ENCODE measurements at regions not wholly inside any gene's neighbourhood (a gene's known extent, or its start where the extent isn't known, plus 50 kb on each side); places are given as distances from the start of the nearest gene placed in this dataset.

DNA sequence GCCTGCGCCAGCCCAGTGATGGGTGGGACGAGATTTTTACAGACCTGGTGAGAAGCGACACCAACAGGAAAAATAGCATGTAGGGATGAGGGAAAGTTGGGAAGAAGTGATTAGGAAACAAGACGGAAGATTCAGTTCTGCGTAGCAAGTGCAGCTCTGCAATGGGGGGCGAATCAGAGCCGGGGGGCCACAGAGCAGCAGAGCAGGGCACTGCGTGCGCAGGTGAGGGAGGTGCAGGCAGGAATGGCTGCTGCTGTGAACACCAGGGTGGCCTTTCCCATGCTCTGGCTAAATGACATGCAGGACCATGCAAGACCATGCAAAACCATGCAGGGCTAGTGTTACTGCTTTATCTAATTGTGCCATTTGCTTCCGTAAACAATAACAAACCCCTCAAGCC is 442.7 kb upstream of the FRG1 start:
- no peak for TF ChIP-seq EZH2 (IDR thresholded peaks at IDR 0.05; ENCODE audit: low read length, missing control alignments)
- TF ChIP-seq, protein P1, sequence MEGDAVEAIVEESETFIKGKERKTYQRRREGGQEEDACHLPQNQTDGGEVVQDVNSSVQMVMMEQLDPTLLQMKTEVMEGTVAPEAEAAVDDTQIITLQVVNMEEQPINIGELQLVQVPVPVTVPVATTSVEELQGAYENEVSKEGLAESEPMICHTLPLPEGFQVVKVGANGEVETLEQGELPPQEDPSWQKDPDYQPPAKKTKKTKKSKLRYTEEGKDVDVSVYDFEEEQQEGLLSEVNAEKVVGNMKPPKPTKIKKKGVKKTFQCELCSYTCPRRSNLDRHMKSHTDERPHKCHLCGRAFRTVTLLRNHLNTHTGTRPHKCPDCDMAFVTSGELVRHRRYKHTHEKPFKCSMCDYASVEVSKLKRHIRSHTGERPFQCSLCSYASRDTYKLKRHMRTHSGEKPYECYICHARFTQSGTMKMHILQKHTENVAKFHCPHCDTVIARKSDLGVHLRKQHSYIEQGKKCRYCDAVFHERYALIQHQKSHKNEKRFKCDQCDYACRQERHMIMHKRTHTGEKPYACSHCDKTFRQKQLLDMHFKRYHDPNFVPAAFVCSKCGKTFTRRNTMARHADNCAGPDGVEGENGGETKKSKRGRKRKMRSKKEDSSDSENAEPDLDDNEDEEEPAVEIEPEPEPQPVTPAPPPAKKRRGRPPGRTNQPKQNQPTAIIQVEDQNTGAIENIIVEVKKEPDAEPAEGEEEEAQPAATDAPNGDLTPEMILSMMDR (conservative IDR thresholded peaks at IDR 0.05 in 1 of 2, IDR thresholded peaks at IDR 0.05 in 1 of 2; ENCODE audit: low read depth in 1 of 2, low read length in 2 of 2) = no peak
- Histone ChIP-seq H2AFZ (ENCODE audit: low read length) (no peak overlapping the region), H3K36me3 (ENCODE audit: control insufficient read depth, insufficient read depth, low read length) (no peaks in the 10 kb centered on the region), H3K4me3 (replicated peaks in 1 of 4; ENCODE audit: control extremely low read depth in 1 of 4, insufficient read depth in 1 of 4, low read depth in 3 of 4, low read length in 4 of 4) (no peak overlapping the region), H3K27ac (ENCODE audit: insufficient read depth, low read length) (no peak overlapping the region), H3K27me3 (ENCODE audit: control insufficient read depth, insufficient read depth, low read length) (no peaks in the 10 kb centered on the region), H3K9ac (ENCODE audit: insufficient read depth, low read length) (no peak overlapping the region), H4K20me1 (ENCODE audit: control insufficient read depth, extremely low read depth, insufficient read depth, low read length) (no peaks in the 10 kb centered on the region), H3K4me1 (ENCODE audit: control insufficient read depth, extremely low read depth, insufficient read depth, low read length) (no peaks in the 10 kb centered on the region), H3K9me3 (ENCODE audit: control insufficient read depth, insufficient read depth, low read depth, low read length) (no peaks in the 10 kb centered on the region), H3K79me2 (ENCODE audit: control insufficient read depth, insufficient read depth, low read length) (no peaks in the 10 kb centered on the region), H3K4me2 (ENCODE audit: extremely low read depth, insufficient read depth, low read length) (no peak overlapping the region)
- no peak for DNase-seq (ENCODE audit: low read depth in 2 of 2)

DNA sequence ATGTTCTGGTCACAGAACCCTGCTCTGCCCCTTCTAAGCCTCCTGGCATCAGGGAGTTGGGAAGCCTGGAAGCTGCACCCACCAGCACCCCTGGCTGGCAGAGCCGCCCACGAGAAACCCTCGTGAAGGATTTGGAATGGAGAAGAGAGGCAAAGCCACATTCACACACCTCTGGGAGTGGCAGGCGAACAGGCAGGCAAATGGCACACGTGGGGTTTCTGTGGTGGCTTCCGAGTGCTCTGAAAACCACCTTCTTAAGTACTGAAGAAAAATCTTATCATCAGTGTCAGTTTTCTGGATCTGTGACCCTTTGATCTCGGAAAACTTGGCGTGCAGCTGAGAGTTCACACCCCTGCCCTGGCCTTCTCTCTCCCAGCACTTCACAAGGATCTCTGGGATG is 442.2 kb upstream of the FRG1 start:
- DNase-seq (ENCODE audit: low read depth in 2 of 2) = no peak
- no peak overlapping the region for H3K4me3 ChIP-seq (replicated peaks in 1 of 4; ENCODE audit: control extremely low read depth in 1 of 4, insufficient read depth in 1 of 4, low read depth in 3 of 4, low read length in 4 of 4)
- no peaks in the 10 kb centered on the region for H3K79me2 ChIP-seq (ENCODE audit: control insufficient read depth, insufficient read depth, low read length)
- no peaks in the 10 kb centered on the region for H3K9me3 ChIP-seq (ENCODE audit: control insufficient read depth, insufficient read depth, low read depth, low read length)
- no peaks in the 10 kb centered on the region for H4K20me1 ChIP-seq (ENCODE audit: control insufficient read depth, extremely low read depth, insufficient read depth, low read length)
- H3K4me2 ChIP-seq (ENCODE audit: extremely low read depth, insufficient read depth, low read length) = no peak overlapping the region
- H3K27ac ChIP-seq (ENCODE audit: insufficient read depth, low read length) = no peak overlapping the region
- H3K4me1 ChIP-seq (ENCODE audit: control insufficient read depth, extremely low read depth, insufficient read depth, low read length) = no peaks in the 10 kb centered on the region
- TF ChIP-seq EZH2 (IDR thresholded peaks at IDR 0.05; ENCODE audit: low read length, missing control alignments) = no peak
- TF ChIP-seq, protein P1 (conservative IDR thresholded peaks at IDR 0.05 in 1 of 2, IDR thresholded peaks at IDR 0.05 in 1 of 2; ENCODE audit: low read depth in 1 of 2, low read length in 2 of 2) = no peak
- H3K36me3 ChIP-seq (ENCODE audit: control insufficient read depth, insufficient read depth, low read length) = no peaks in the 10 kb centered on the region
- no peaks in the 10 kb centered on the region for H3K27me3 ChIP-seq (ENCODE audit: control insufficient read depth, insufficient read depth, low read length)
- H3K9ac ChIP-seq (ENCODE audit: insufficient read depth, low read length) = no peak overlapping the region
- no peak overlapping the region for H2AFZ ChIP-seq (ENCODE audit: low read length)

DNA sequence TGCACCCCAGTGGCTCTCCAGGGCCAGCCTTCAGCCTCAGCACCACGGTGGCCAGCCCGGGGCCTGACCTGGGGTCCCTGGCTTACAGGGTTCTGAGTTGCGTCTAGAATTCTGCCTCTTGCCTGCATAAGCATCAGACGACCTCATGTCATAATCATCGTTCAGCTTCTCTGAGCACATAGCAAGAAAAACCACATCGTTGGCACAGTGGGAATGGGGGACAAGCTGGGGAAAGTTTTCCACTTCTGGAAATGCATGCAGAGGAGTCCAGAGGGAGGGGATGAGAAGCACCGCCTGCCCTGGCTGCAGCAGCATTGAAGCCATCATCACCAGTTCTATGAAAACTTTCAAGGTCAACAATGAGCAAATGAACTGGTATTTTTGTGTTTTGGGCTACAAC is 441.0 kb upstream of the FRG1 start:
- no peak overlapping the region for H3K4me3 ChIP-seq (replicated peaks in 1 of 4; ENCODE audit: control extremely low read depth in 1 of 4, insufficient read depth in 1 of 4, low read depth in 3 of 4, low read length in 4 of 4)
- no peaks in the 10 kb centered on the region for H3K79me2 ChIP-seq (ENCODE audit: control insufficient read depth, insufficient read depth, low read length)
- no peaks in the 10 kb centered on the region for H3K9me3 ChIP-seq (ENCODE audit: control insufficient read depth, insufficient read depth, low read depth, low read length)
- no peak overlapping the region for H3K4me2 ChIP-seq (ENCODE audit: extremely low read depth, insufficient read depth, low read length)
- TF ChIP-seq EZH2 (IDR thresholded peaks at IDR 0.05; ENCODE audit: low read length, missing control alignments) = no peak
- TF ChIP-seq, protein P1 (conservative IDR thresholded peaks at IDR 0.05 in 1 of 2, IDR thresholded peaks at IDR 0.05 in 1 of 2; ENCODE audit: low read depth in 1 of 2, low read length in 2 of 2) = no peak
- H3K9ac ChIP-seq (ENCODE audit: insufficient read depth, low read length) = no peak overlapping the region
- no peak overlapping the region for H2AFZ ChIP-seq (ENCODE audit: low read length)
- no peak overlapping the region for H3K27ac ChIP-seq (ENCODE audit: insufficient read depth, low read length)
- no peaks in the 10 kb centered on the region for H3K27me3 ChIP-seq (ENCODE audit: control insufficient read depth, insufficient read depth, low read length)
- no peaks in the 10 kb centered on the region for H4K20me1 ChIP-seq (ENCODE audit: control insufficient read depth, extremely low read depth, insufficient read depth, low read length)
- H3K36me3 ChIP-seq (ENCODE audit: control insufficient read depth, insufficient read depth, low read length) = no peaks in the 10 kb centered on the region
- no peaks in the 10 kb centered on the region for H3K4me1 ChIP-seq (ENCODE audit: control insufficient read depth, extremely low read depth, insufficient read depth, low read length)
- no peak for DNase-seq (ENCODE audit: low read depth in 2 of 2)

All from fibroblast of lung (primary cell).